ENCODE measurements at regions not wholly inside any gene's neighbourhood (a gene's known extent, or its start where the extent isn't known, plus 50 kb on each side); places are given as distances from the start of the nearest gene placed in this dataset.
A peak's percentile ranks its signal among the peaks of the same experiment; 100 is the strongest.
"Not testable (repeated sequence)": the region's sequence is repeated elsewhere in the genome, so short reads cannot be mapped to it uniquely, and the experiment has no call there.

DNA sequence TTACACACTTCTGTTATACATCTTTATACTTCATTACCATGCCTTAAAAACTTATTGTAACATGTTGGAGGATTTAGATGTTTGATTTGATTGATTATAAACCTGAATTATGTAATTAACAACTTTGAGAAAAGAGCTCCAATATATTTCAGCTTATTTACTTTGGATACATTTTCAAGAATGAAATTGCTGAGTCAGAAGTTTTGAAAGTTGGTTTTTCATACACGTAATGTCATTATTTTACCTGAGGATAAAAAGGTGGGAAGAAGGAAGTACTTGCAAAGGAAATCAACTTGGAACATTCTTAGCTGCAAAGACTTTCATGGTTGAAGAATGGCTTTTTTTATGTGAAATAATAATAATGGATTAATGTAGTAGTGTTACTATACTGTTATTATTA lies 677.2 kb downstream of the FAM181B start:
- no peak for DNase-seq (ENCODE audit: low read depth)

DNA sequence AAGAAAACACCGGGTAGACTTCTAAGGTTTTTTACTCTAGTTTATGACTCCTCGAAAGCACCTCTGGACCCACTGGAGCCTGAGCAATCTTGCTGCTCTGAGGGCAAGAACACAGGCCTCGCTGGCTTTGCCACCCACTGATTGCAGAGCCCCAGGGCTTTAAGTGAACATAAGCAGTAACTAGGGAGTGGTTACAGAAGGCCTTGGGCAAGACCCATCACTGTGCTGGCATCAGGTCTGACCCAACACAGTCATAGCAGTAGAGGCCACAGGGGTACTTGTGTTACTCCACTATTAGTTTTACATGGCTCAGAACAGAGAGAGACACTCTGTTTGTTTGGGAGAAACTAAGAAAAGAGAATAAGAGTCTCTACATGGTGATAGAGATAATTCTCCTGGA lies 684.5 kb downstream of the FAM181B start:
- DNase-seq (ENCODE audit: low read depth) = no peak

- DNase-seq (ENCODE audit: low read depth) = no peak
Measured at GRCh38 chr11:82047200-82047599, 686.5 kb downstream of the FAM181B start.

- peak; percentile 36 for DNase-seq (ENCODE audit: low read depth)
Measured at GRCh38 chr11:82046778-82047177, 686.9 kb downstream of the FAM181B start.

DNA sequence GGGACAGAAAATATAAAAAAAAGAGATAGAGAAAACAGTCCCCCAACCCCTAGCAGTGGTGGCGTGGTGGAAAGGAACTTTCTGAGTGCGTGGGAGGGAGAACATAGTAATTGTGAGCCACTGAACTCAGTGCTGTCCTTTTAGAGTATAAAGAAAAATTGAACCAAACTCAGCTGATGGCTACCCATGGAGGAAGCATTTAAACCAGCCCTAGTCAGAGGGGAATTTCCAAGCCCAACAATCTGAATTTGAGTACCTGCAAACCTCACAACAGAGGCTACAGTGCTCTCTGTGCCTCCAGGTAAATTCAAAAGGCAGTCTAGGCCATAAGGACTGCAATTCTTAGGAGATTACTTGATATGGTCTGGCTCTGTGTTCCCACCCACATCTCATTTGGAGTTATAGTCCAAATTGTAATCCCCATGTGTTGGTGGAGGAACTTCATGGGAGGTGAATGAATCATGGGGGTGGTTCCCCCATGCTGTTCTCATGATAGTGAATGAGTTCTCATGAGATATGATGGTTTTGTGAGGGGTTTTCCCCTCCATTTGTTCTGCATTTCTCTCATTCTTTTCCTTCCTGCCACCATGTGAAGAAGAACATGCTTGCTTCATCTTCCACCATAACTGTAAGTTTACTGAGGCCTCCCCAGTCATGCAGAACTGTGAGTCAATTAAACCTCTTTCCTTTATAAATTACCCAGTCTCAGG lies 687.8 kb downstream of the FAM181B start:
- no peak for DNase-seq (ENCODE audit: low read depth)

GRCh38 chr11:82043316-82043715 lies 690.3 kb downstream of the FAM181B start:
- no peak for DNase-seq (ENCODE audit: low read depth)

DNA sequence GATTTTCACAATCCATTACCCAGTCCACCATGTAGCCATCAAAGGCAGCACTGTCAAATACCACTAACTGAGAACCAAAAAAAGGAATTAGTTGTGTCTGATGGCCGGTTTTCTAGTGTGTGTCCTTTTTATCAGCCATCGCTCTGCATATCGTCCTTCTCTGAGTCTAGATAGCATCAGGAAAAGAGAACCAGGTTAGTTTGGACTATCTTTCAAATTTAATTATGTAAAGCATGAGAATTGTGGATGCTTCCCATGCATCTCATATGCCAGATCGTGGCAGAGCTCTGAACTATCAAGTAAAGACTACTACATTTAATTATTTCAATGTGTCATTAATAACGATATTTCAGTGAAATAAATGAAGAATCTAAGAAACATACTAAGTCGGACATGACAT lies 691.9 kb downstream of the FAM181B start:
- no peak for DNase-seq (ENCODE audit: low read depth)

GRCh38 chr11:82038154-82038553 lies 695.5 kb downstream of the FAM181B start:
- DNase-seq (ENCODE audit: low read depth) = no peak

- no peak for DNase-seq (ENCODE audit: low read depth)
Measured at GRCh38 chr11:82034527-82034926, 699.1 kb downstream of the FAM181B start.

- DNase-seq (ENCODE audit: low read depth) = not testable (repeated sequence)
Measured at GRCh38 chr11:82027335-82027734, 706.3 kb downstream of the FAM181B start.

- DNase-seq (ENCODE audit: low read depth) = no peak
Measured at GRCh38 chr11:82024760-82025159, 708.9 kb downstream of the FAM181B start.

- DNase-seq (ENCODE audit: low read depth) = no peak
Measured at GRCh38 chr11:82012276-82012675, 721.4 kb downstream of the FAM181B start.

GRCh38 chr11:82009133-82009532 lies 724.5 kb downstream of the FAM181B start:
- DNase-seq (ENCODE audit: low read depth) = no peak

- DNase-seq (ENCODE audit: low read depth) = no peak
Measured at GRCh38 chr11:82007521-82007920, 726.1 kb downstream of the FAM181B start.

GRCh38 chr11:82004537-82005213 lies 729.0 kb downstream of the FAM181B start:
- no peak for DNase-seq (ENCODE audit: low read depth)

DNA sequence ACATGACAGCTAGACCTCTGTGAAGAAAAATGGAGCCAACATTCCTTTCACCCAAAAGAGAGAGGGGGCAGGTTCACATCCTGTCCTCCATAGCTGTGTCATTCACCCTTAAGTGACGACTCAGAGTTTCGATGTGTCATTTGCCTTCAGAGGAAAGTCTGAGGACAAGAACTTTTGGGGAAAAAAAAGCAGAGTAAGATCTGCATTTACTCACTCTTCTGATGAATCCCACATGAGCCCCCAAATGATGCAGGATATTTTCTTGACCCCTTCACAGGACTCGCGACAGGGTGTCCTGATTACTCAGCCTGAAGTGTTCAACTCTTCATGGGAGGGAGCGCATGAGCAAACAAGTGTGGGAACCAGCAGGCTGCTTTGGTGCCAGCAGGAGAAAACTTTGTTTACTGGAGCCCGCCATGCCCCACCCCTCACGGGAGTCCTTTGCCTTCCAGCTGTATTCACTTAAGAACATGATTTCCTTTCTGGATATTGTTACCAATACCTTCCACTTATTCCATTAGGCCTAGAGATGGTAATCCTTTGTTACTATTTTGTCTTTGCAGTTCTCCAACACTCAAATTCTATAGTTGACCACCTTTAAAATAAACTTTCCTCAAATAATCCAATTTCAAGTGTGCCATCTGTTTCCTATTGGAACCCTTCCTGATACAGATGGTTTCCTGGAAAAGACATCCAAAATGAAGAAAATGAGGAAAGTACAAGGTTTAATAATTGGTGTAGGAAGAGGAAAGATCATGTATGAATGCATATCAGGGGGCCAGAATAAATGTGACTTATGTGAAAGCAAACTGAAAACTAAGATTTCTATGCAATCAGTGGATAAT lies 729.8 kb downstream of the FAM181B start:
- no peak for DNase-seq (ENCODE audit: low read depth)

DNA sequence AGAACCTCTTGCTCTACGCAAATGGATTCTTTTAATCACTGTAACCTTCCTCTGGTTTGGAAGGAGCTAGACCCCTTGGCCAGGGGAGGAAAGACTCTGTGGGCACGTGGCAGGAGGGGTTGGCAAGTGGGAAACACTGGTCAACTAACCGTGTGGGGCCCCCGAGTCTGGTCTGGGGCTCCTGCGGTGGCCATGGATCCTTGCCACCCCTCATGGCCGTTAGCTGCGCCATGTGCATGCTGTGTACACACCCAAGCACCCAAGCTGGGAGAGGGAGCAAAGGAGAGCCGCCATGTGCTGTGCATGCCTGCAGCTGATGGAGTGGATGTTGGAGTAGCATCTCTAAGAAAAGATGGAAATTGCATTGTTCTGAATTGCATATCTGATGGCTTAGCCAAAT lies 730.6 kb downstream of the FAM181B start:
- DNase-seq (ENCODE audit: low read depth) = no peak

DNA sequence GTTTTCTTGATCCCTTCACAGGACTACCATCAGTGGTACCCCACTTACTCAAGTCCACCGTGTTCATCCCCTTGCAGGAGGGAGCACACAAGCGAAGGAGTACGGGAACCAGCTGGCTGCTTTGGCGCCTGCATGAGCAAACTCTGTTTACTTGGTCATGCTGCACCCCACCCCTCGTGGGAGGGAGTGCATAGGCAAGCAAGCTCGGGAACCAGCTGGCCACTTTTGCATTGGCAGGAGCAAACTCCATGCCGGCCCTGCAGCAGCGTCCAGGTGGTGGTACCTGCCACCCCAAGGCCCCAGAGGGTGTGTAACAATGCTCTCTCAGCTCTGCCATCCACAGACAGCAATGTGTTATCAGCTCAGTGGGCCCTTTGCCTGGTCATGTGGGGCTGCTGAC lies 737.8 kb downstream of the FAM181B start:
- DNase-seq (ENCODE audit: low read depth) = no peak

- no peak for DNase-seq (ENCODE audit: low read depth)
Measured at GRCh38 chr11:81993755-81994154, 739.9 kb downstream of the FAM181B start.

- no peak for DNase-seq (ENCODE audit: low read depth)
Measured at GRCh38 chr11:81990659-81991443, 742.8 kb downstream of the FAM181B start.

- DNase-seq (ENCODE audit: low read depth) = no peak
Measured at GRCh38 chr11:81989093-81989492, 744.6 kb downstream of the FAM181B start.
